ENCODE measurements at regions not wholly inside any gene's neighbourhood (a gene's known extent, or its start where the extent isn't known, plus 50 kb on each side); places are given as distances from the start of the nearest gene placed in this dataset.

- TF ChIP-seq CTCF (IDR thresholded peaks at IDR 0.05) = no peak
- no peak for TF ChIP-seq POLR2AphosphoS5 (IDR thresholded peaks at IDR 0.05; ENCODE audit: low read depth, low read length)
Measured at GRCh38 chr18:46360866-46361265, 256.7 kb downstream of the HAUS1 start.

Measured in Panc1 (cell line).